ENCODE measurements at regions not wholly inside any gene's neighbourhood (a gene's known extent, or its start where the extent isn't known, plus 50 kb on each side); places are given as distances from the start of the nearest gene placed in this dataset.

GRCh38 chr9:11833056-11833455, 860.1 kb upstream of the TYRP1 start:
- H3K4me3 ChIP-seq: no peak overlapping the region
- no peak for DNase-seq

GRCh38 chr9:11868795-11869194, 824.4 kb upstream of the TYRP1 start:
- no peak for DNase-seq
- TF ChIP-seq CTCF (IDR thresholded peaks at IDR 0.05): no peak
- no peak for TF ChIP-seq POLR2A (IDR thresholded peaks at IDR 0.05)
- 80 to 89% methylated on average over 1 of the region's 1 CpG for WGBS, 2 donors
- Histone ChIP-seq H3K27me3 (no peaks in the 10 kb centered on the region), H3K4me3 (no peak overlapping the region), H3K4me1 (no peaks in the 10 kb centered on the region), H3K9me3 (no peaks in the 10 kb centered on the region), H3K36me3 (ENCODE audit: low read depth, missing control alignments) (no peaks in the 10 kb centered on the region), H3K27ac (no peak overlapping the region)
- intact Hi-C loops (cut with DNase I; ENCODE audit: low total_unique reads): no loop called here

More at GRCh38 chr9:11833056-11833455, 860.1 kb upstream of the TYRP1 start:
- Histone ChIP-seq H3K36me3 (ENCODE audit: low read depth, missing control alignments) (no peaks in the 10 kb centered on the region), H3K27me3 (no peaks in the 10 kb centered on the region), H3K9me3 (no peaks in the 10 kb centered on the region), H3K4me1 (no peaks in the 10 kb centered on the region), H3K27ac (no peak overlapping the region)
- TF ChIP-seq POLR2A (IDR thresholded peaks at IDR 0.05): no peak
- TF ChIP-seq CTCF (IDR thresholded peaks at IDR 0.05): no peak
- intact Hi-C loops (cut with DNase I; ENCODE audit: low total_unique reads): no loop called here
- WGBS, 2 donors: 63 to 66% methylated on average over 2 of the region's 2 CpGs

GRCh38 chr9:11871852-11872251, 821.3 kb upstream of the TYRP1 start:
- 58 to 72% methylated on average over 5 of the region's 5 CpGs for WGBS, 2 donors
- H3K27ac ChIP-seq: no peak overlapping the region
- DNase-seq: no peak
- TF ChIP-seq CTCF (IDR thresholded peaks at IDR 0.05) (no peak), POLR2A (IDR thresholded peaks at IDR 0.05) (no peak)
- H3K36me3 ChIP-seq (ENCODE audit: low read depth, missing control alignments): no peaks in the 10 kb centered on the region
- H3K9me3 ChIP-seq: no peaks in the 10 kb centered on the region
- no peaks in the 10 kb centered on the region for H3K4me1 ChIP-seq
- intact Hi-C loops (cut with DNase I; ENCODE audit: low total_unique reads): no loop called here
- no peak overlapping the region for H3K4me3 ChIP-seq
- H3K27me3 ChIP-seq: no peaks in the 10 kb centered on the region

DNA sequence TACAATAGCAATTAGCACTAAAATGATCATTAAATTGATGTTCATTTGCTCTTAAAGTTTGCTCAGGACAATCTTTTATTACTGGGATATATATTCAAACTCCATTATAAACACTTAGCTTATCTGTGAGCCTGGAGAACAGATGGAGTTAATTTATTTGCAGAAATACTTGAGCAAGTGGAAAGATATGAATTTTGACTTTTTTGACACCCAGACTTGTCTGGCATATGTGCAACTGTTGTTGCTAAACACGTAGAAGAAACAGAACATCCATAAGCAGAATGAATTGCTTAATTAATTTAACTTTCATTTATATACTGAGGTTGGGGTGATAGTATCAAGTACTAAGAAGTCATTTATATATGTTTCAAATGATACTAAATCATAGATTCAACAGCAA, 820.7 kb upstream of the TYRP1 start:
- Histone ChIP-seq H3K36me3 (ENCODE audit: low read depth, missing control alignments) (no peaks in the 10 kb centered on the region), H3K4me1 (no peaks in the 10 kb centered on the region), H3K4me3 (no peak overlapping the region), H3K27me3 (no peaks in the 10 kb centered on the region), H3K9me3 (no peaks in the 10 kb centered on the region), H3K27ac (no peak overlapping the region)
- WGBS, 2 donors: 38 to 61% methylated on average over 1 of the region's 1 CpG
- TF ChIP-seq CTCF (IDR thresholded peaks at IDR 0.05): no peak
- TF ChIP-seq POLR2A (IDR thresholded peaks at IDR 0.05): no peak
- intact Hi-C loops (cut with DNase I; ENCODE audit: low total_unique reads): no loop called here
- no peak for DNase-seq

DNA sequence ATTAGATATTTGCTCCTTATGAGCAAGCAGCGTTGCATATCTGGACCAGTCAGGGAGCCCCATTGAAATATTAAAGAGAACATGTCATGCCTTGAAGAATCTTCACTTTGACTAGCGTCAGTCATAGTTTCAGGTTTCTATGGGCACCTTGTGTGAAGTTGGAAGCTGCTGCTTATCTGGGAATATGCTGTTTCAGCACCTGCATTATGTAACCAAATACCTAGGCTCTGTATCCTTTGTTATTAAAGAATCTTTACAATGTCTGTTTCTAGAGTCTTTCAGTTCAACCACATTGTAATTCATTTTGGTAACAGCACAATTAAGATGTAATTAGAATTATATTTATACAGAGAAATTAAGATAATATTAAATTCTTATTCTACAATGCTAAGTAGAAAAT, 818.8 kb upstream of the TYRP1 start:
- Histone ChIP-seq H3K9me3 (no peaks in the 10 kb centered on the region), H3K27me3 (no peaks in the 10 kb centered on the region), H3K4me3 (no peak overlapping the region), H3K27ac (no peak overlapping the region), H3K4me1 (no peaks in the 10 kb centered on the region), H3K36me3 (ENCODE audit: low read depth, missing control alignments) (no peaks in the 10 kb centered on the region)
- TF ChIP-seq POLR2A (IDR thresholded peaks at IDR 0.05): no peak
- no peak for TF ChIP-seq CTCF (IDR thresholded peaks at IDR 0.05)
- 79 to 88% methylated on average over 2 of the region's 2 CpGs for WGBS, 2 donors
- DNase-seq: no peak
- intact Hi-C loops (cut with DNase I; ENCODE audit: low total_unique reads): no loop called here
